Nephron (organoid): ENCODE measurements at regions not wholly inside any gene's neighbourhood (a gene's known extent, or its start where the extent isn't known, plus 50 kb on each side); places are given as distances from the start of the nearest gene placed in this dataset.

Experiments used
- H3K27ac Mint-ChIP-seq, 3 experiments: 2 replicates each; pipeline ENCODE4 v1.8.0; 2020; ENCODE audit warnings: mixed read lengths in 3 of 3, mild to moderate bottlenecking in 2 of 3, moderate library complexity in 1 of 3
- H3K27me3 Mint-ChIP-seq: 2 replicates; pipeline ENCODE4 v1.8.0; 2021; ENCODE audit warnings: low read depth, mild to moderate bottlenecking, moderate library complexity, mixed read lengths
- H3K36me3 Mint-ChIP-seq: 2 replicates; pipeline ENCODE4 v1.8.0; 2020; ENCODE audit warnings: low read depth, mixed read lengths
- H3K4me1 Mint-ChIP-seq: 2 replicates; pipeline ENCODE4 v1.8.0; 2020; ENCODE audit warnings: mixed read lengths
- H3K4me3 Mint-ChIP-seq, 3 experiments: 2 replicates each; pipeline ENCODE4 v1.8.0; 2020; ENCODE audit warnings: mild to moderate bottlenecking in 3 of 3, mixed read lengths in 3 of 3, moderate library complexity in 2 of 3
- H3K9me3 Mint-ChIP-seq: 2 replicates; pipeline ENCODE4 v1.8.0; 2020; ENCODE audit warnings: mixed read lengths
- CTCF ChIP-seq, 3 experiments: fragments of 200-600 bp; sonication (generic); IDR thresholded peaks; one replicate each; pipeline ENCODE4 v1.5.0; 2021; ENCODE audit warnings: antibody characterized with exemption in 3 of 3; ENCODE audit not compliant: unreplicated experiment in 3 of 3

- Mint-ChIP-seq H3K36me3 (no peaks in the 10 kb centered on the region), H3K9me3 (no peaks in the 10 kb centered on the region), H3K4me1 (peaks cover 33% of the 10 kb centered on the region), H3K27me3 (peaks cover 82% of the 10 kb centered on the region), H3K27ac (peak overlapping the region in 1 of 3 experiments; percentile 50), H3K4me3 (peak overlapping the region; percentile 26 to 53 (median 29))
- peak in 1 of 3 experiments; percentile 22 for TF ChIP-seq CTCF (IDR thresholded peaks at IDR 0.05; ENCODE audit: unreplicated experiment in 3 of 3)
Observed at GRCh38 chr9:96025995-96026602, 150.6 kb downstream of the ERCC6L2 start.

- no peaks in the 10 kb centered on the region for H3K36me3 Mint-ChIP-seq
- H3K27ac Mint-ChIP-seq: peak overlapping the region in 1 of 3 experiments; percentile 24
- peaks cover 29% of the 10 kb centered on the region for H3K4me1 Mint-ChIP-seq
- peak overlapping the region; percentile 74 to 87 (median 87) for H3K4me3 Mint-ChIP-seq
- no peaks in the 10 kb centered on the region for H3K9me3 Mint-ChIP-seq
- H3K27me3 Mint-ChIP-seq: peaks cover 86% of the 10 kb centered on the region
- no peak for TF ChIP-seq CTCF (IDR thresholded peaks at IDR 0.05; ENCODE audit: unreplicated experiment in 3 of 3)
Observed at GRCh38 chr9:96023486-96023885, 148.0 kb downstream of the ERCC6L2 start.

GRCh38 chr9:96022445-96023051 lies 147.1 kb downstream of the ERCC6L2 start:
- Mint-ChIP-seq H3K36me3 (peaks cover 5% of the 10 kb centered on the region), H3K9me3 (no peaks in the 10 kb centered on the region), H3K27me3 (peaks cover 80% of the 10 kb centered on the region), H3K27ac (peak overlapping the region in 2 of 3 experiments; percentile 24 to 35), H3K4me1 (peaks cover 21% of the 10 kb centered on the region), H3K4me3 (peak overlapping the region; percentile 87)
- TF ChIP-seq CTCF (IDR thresholded peaks at IDR 0.05; ENCODE audit: unreplicated experiment in 3 of 3): no peak

DNA sequence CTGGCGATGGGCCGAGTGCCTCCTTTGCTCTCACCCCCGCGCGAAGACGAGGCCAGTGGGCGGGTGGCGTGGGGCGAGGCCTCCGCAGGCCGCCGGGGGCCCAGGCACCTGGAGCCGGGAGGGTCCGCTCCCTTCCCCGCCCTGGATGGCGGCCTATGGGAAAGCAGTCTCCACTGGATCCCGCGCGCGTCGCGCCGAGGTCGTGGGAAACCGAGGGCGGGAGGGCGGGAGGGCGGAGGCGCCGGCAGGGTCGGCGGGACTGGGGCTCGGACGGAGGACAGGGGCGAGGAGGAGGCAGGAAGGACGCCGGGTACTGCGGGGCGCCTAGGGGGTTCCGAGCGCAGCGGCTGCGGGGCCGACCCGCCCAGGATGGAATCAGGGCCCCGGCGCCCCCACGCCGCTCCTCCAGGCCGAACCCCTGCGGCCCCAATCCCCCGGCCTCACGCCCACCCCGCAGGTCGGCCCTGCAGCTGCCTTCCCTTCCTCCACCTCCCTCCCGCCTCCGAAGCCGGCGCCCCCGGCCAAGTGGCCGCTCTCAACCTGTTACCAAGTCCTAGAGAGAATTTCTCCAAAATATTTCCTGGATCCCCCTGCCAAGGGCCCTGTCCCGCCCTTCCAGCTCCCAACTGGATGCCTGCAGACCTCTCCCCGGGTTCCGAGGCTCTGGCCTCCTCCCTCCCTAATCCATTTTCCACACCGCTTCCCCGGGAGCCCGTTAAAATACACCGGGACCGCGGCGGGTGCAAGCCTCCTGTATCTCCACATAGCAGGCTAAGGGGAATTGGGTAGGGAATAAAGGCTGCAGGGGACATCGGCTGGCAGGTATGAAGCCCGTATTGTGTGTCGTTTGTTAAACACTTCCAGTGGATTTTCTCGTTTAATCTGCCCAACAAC lies 146.3 kb downstream of the ERCC6L2 start:
- Mint-ChIP-seq H3K27ac (peak overlapping the region in 1 of 3 experiments; percentile 35), H3K36me3 (peaks cover 10% of the 10 kb centered on the region), H3K4me1 (peaks cover 21% of the 10 kb centered on the region), H3K9me3 (no peaks in the 10 kb centered on the region), H3K4me3 (peak overlapping the region; percentile 87), H3K27me3 (peaks cover 77% of the 10 kb centered on the region)
- TF ChIP-seq CTCF (IDR thresholded peaks at IDR 0.05; ENCODE audit: unreplicated experiment in 3 of 3): no peak

DNA sequence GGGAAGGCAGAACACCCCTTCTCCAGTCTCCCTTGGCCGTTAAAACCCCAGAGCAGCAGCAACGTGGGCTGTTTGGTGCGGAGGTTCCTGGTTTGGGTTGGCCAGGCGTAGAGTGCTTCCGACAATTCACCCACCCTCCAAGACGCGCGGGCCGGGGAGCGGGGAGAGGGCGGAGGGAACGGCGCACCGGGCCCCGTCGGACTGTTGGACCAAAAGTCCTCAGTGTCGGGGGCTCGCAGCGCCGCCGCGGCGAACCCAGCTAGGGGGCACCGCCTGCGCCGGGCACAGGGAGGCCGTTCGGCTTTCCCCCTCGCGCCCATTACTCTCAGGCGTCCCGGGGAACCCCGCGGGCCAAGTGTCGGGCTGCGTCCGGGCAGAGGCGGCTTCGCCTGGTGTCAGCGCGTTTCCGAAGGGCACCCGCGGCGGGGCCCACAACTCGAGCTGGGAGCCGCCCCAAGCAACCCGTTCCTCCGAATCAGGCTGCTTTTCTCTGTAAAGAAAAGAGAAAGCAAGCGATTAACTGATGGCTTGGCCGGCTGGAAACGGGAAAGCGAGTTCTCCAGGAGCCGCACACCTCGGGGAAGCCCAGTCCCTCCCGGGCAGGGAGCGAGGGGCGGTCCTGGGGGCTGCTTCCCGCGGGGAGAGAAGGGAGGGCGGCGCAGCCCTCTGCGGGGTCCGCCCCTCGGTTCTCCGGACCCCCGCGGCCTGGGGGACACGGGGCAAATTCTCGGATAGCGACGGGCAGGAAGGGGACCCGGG lies 145.5 kb downstream of the ERCC6L2 start:
- H3K27ac Mint-ChIP-seq: peak overlapping the region in 1 of 3 experiments; percentile 41
- H3K4me1 Mint-ChIP-seq: peaks cover 21% of the 10 kb centered on the region
- H3K9me3 Mint-ChIP-seq: no peaks in the 10 kb centered on the region
- H3K27me3 Mint-ChIP-seq: peaks cover 71% of the 10 kb centered on the region
- TF ChIP-seq CTCF (IDR thresholded peaks at IDR 0.05; ENCODE audit: unreplicated experiment in 3 of 3): no peak
- peak overlapping the region; percentile 80 to 85 (median 84) for H3K4me3 Mint-ChIP-seq
- peaks cover 14% of the 10 kb centered on the region for H3K36me3 Mint-ChIP-seq
